ENCODE measurements at regions not wholly inside any gene's neighbourhood (a gene's known extent, or its start where the extent isn't known, plus 50 kb on each side); places are given as distances from the start of the nearest gene placed in this dataset.

DNA sequence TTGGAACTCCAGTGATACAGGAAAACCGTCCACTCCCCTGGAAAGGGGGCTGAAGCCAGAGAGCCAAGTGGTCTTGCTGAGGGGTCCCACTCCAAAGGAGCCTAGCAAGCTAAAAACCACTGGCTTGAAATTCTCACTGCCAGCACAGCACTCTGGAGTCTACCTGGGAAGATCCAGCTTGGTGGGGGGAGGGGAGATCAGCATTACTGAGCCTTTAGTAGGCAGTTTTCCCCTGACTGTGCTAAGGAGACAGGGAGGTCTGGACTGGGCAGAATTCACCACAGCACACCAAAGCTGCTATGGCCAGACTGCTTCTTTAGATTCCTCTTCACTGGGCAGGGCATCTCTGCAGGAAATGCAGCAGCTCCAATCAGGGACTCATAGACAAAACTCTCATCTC, 510.7 kb upstream of the LRRTM1 start (continued):
- TF ChIP-seq ZNF660 (tag by site-specific recombination; IDR thresholded peaks at IDR 0.05) (no peak), ZNF114 (tag by site-specific recombination; IDR thresholded peaks at IDR 0.05) (no peak), ZNF24 (tag by site-specific recombination; IDR thresholded peaks at IDR 0.05) (no peak), ZNF555 (tag by site-specific recombination; conservative IDR thresholded peaks at IDR 0.05) (no peak)
- TF ChIP-seq, protein P1, sequence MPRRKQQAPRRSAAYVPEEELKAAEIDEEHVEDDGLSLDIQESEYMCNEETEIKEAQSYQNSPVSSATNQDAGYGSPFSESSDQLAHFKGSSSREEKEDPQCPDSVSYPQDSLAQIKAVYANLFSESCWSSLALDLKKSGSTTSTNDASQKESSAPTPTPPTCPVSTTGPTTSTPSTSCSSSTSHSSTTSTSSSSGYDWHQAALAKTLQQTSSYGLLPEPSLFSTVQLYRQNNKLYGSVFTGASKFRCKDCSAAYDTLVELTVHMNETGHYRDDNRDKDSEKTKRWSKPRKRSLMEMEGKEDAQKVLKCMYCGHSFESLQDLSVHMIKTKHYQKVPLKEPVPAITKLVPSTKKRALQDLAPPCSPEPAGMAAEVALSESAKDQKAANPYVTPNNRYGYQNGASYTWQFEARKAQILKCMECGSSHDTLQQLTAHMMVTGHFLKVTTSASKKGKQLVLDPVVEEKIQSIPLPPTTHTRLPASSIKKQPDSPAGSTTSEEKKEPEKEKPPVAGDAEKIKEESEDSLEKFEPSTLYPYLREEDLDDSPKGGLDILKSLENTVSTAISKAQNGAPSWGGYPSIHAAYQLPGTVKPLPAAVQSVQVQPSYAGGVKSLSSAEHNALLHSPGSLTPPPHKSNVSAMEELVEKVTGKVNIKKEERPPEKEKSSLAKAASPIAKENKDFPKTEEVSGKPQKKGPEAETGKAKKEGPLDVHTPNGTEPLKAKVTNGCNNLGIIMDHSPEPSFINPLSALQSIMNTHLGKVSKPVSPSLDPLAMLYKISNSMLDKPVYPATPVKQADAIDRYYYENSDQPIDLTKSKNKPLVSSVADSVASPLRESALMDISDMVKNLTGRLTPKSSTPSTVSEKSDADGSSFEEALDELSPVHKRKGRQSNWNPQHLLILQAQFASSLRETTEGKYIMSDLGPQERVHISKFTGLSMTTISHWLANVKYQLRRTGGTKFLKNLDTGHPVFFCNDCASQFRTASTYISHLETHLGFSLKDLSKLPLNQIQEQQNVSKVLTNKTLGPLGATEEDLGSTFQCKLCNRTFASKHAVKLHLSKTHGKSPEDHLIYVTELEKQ (tag by site-specific recombination; IDR thresholded peaks at IDR 0.05; ENCODE audit: borderline replicate concordance): no peak
- TF ChIP-seq, protein P2, sequence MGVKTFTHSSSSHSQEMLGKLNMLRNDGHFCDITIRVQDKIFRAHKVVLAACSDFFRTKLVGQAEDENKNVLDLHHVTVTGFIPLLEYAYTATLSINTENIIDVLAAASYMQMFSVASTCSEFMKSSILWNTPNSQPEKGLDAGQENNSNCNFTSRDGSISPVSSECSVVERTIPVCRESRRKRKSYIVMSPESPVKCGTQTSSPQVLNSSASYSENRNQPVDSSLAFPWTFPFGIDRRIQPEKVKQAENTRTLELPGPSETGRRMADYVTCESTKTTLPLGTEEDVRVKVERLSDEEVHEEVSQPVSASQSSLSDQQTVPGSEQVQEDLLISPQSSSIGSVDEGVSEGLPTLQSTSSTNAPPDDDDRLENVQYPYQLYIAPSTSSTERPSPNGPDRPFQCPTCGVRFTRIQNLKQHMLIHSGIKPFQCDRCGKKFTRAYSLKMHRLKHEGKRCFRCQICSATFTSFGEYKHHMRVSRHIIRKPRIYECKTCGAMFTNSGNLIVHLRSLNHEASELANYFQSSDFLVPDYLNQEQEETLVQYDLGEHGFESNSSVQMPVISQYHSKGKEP (tag by site-specific recombination; IDR thresholded peaks at IDR 0.05): no peak

DNA sequence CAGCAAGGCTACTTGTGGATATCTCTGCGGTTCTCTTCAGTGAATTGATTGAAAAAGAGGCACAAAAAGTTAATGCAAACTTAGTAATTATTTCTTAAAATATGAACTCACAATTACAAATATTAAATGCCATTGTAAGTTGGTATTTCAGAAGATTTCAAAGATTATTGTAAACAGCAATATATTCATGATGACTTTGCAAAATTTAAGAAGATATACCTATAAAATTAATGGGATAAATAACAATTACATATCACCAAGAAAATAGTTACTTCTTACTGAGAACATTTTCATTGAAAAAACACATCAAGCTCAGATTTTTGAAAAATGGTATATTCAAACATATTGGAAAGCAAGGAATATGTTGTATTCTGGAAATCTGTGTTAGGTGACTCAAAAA, 482.0 kb upstream of the LRRTM1 start:
- Histone ChIP-seq H3K4me3 (ENCODE audit: low read depth, low read length) (no peak overlapping the region), H3K27ac (ENCODE audit: extremely low read depth, low read depth, low read length) (no peak overlapping the region), H3K36me3 (ENCODE audit: control insufficient read depth in 2 of 2, insufficient read depth in 1 of 2, low read length in 2 of 2) (no peaks in the 10 kb centered on the region), H3K9me3 (ENCODE audit: control insufficient read depth, insufficient read depth, low read depth, low read length) (no peaks in the 10 kb centered on the region), H3K4me1 (ENCODE audit: control insufficient read depth, insufficient read depth, low read length) (no peaks in the 10 kb centered on the region)
- ChIA-PET POLR2A (no interaction called here), CTCF (no interaction called here)
- no peak for TF ChIP-seq FEZF1 (tag by site-specific recombination; IDR thresholded peaks at IDR 0.05)
- no peak for TF ChIP-seq ZNF335 (tag by site-specific recombination; conservative IDR thresholded peaks at IDR 0.05)
- no peak for TF ChIP-seq ZNF654 (tag by site-specific recombination; IDR thresholded peaks at IDR 0.05; ENCODE audit: low read depth)
- TF ChIP-seq, protein P3, sequence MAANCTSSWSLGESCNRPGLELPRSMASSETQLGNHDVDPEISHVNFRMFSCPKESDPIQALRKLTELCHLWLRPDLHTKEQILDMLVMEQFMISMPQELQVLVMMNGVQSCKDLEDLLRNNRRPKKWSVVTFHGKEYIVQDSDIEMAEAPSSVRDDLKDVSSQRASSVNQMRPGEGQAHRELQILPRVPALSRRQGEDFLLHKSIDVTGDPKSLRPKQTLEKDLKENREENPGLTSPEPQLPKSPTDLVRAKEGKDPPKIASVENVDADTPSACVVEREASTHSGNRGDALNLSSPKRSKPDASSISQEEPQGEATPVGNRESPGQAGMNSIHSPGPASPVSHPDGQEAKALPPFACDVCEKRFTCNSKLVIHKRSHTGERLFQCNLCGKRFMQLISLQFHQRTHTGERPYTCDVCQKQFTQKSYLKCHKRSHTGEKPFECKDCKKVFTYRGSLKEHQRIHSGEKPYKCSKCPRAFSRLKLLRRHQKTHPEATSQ (tag by site-specific recombination; IDR thresholded peaks at IDR 0.05): no peak
- no peak for TF ChIP-seq ZNF223 (tag by site-specific recombination; IDR thresholded peaks at IDR 0.05)
- TF ChIP-seq HOXD13 (CRISPR knock-in tag; IDR thresholded peaks at IDR 0.05; ENCODE audit: borderline replicate concordance): no peak
- TF ChIP-seq ZNF549 (tag by site-specific recombination; IDR thresholded peaks at IDR 0.05): no peak
- no peak for TF ChIP-seq ZNF350 (tag by site-specific recombination; IDR thresholded peaks at IDR 0.05)
- no peak for TF ChIP-seq ZNF138 (tag by site-specific recombination; IDR thresholded peaks at IDR 0.05; ENCODE audit: borderline replicate concordance)
- no peak for TF ChIP-seq ZFP37 (tag by site-specific recombination; IDR thresholded peaks at IDR 0.05)
- no peak for TF ChIP-seq ZNF623 (tag by site-specific recombination; IDR thresholded peaks at IDR 0.05)
- TF ChIP-seq, protein P4, sequence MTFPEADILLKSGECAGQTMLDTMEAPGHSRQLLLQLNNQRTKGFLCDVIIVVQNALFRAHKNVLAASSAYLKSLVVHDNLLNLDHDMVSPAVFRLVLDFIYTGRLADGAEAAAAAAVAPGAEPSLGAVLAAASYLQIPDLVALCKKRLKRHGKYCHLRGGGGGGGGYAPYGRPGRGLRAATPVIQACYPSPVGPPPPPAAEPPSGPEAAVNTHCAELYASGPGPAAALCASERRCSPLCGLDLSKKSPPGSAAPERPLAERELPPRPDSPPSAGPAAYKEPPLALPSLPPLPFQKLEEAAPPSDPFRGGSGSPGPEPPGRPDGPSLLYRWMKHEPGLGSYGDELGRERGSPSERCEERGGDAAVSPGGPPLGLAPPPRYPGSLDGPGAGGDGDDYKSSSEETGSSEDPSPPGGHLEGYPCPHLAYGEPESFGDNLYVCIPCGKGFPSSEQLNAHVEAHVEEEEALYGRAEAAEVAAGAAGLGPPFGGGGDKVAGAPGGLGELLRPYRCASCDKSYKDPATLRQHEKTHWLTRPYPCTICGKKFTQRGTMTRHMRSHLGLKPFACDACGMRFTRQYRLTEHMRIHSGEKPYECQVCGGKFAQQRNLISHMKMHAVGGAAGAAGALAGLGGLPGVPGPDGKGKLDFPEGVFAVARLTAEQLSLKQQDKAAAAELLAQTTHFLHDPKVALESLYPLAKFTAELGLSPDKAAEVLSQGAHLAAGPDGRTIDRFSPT (tag by site-specific recombination; IDR thresholded peaks at IDR 0.05): no peak
- no peak for TF ChIP-seq ZNF560 (tag by site-specific recombination; IDR thresholded peaks at IDR 0.05; ENCODE audit: borderline replicate concordance)
- no peak for TF ChIP-seq ZNF302 (tag by site-specific recombination; IDR thresholded peaks at IDR 0.05; ENCODE audit: low read depth)

All from HEK293 (cell line).